ENCODE measurements at regions not wholly inside any gene's neighbourhood (a gene's known extent, or its start where the extent isn't known, plus 50 kb on each side); places are given as distances from the start of the nearest gene placed in this dataset.

DNA sequence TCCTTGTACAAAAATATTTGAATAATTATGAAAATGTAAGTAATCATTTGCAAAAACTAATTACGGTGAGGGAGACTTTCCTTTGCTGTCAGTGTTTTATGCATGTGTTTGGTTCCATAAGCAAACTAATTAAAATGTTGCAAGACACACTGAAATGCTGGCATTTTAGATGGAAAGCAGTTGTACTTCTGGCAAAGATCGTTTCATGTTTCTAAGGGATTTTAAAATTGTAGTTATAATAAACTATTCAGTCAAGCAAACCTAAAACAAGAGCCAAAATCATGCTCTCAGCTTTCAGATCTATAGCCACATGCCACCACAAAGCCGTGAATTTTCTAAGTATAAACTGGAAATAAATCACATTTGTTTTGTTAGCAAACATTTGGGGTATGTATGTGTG lies 240.1 kb upstream of the ZNF385D start (continued):
- TF ChIP-seq EP300 (IDR thresholded peaks at IDR 0.05; ENCODE audit: borderline replicate concordance in 1 of 2, low read depth in 2 of 2, low read length in 2 of 2) (no peak), POLR2A (IDR thresholded peaks at IDR 0.05; ENCODE audit: control extremely low read depth in 1 of 2, low read depth in 2 of 2, low read length in 2 of 2) (no peak), SP2 (IDR thresholded peaks at IDR 0.05; ENCODE audit: low read length) (no peak), TCF12 (IDR thresholded peaks at IDR 0.05; ENCODE audit: low read depth, low read length) (no peak), HDAC2 (IDR thresholded peaks at IDR 0.05; ENCODE audit: borderline replicate concordance in 1 of 2, low read depth in 2 of 2, low read length in 2 of 2) (no peak), E2F6 (IDR thresholded peaks at IDR 0.05) (no peak), TBP (IDR thresholded peaks at IDR 0.05; ENCODE audit: low read depth, low read length) (no peak), SAP30 (IDR thresholded peaks at IDR 0.05; ENCODE audit: insufficient read depth, insufficient replicate concordance, low read length) (no peak), MAFK (IDR thresholded peaks at IDR 0.05; ENCODE audit: low read depth, low read length) (no peak), KDM5A (IDR thresholded peaks at IDR 0.05; ENCODE audit: low read length) (no peak), CHD2 (IDR thresholded peaks at IDR 0.05; ENCODE audit: low read length) (no peak), CTBP2 (IDR thresholded peaks at IDR 0.05; ENCODE audit: borderline replicate concordance, insufficient read depth, insufficient read length, low read length) (no peak), JUN (IDR thresholded peaks at IDR 0.05; ENCODE audit: low read depth, low read length) (no peak), RFX5 (IDR thresholded peaks at IDR 0.05; ENCODE audit: borderline replicate concordance, low read depth, low read length) (no peak), RNF2 (IDR thresholded peaks at IDR 0.05; ENCODE audit: borderline replicate concordance, low read depth, low read length, missing control alignments, poor library complexity, severe bottlenecking) (no peak), POLR2AphosphoS5 (IDR thresholded peaks at IDR 0.05; ENCODE audit: low read depth, low read length) (no peak), ZNF274 (IDR thresholded peaks at IDR 0.05; ENCODE audit: borderline replicate concordance, extremely low read depth, low read length) (no peak)

Measured in H1 (cell line).